Amygdala (tissue), 56 donors: ENCODE measurements at regions not wholly inside any gene's neighbourhood (a gene's known extent, or its start where the extent isn't known, plus 50 kb on each side); places are given as distances from the start of the nearest gene placed in this dataset.
"Not testable (repeated sequence)": the region's sequence is repeated elsewhere in the genome, so short reads cannot be mapped to it uniquely, and the experiment has no call there.

Experiments
- DNase-seq, 56 donors: peaks; one replicate each; lab custom pipeline; 2025; lab: John Stamatoyannopoulos, UW

DNA sequence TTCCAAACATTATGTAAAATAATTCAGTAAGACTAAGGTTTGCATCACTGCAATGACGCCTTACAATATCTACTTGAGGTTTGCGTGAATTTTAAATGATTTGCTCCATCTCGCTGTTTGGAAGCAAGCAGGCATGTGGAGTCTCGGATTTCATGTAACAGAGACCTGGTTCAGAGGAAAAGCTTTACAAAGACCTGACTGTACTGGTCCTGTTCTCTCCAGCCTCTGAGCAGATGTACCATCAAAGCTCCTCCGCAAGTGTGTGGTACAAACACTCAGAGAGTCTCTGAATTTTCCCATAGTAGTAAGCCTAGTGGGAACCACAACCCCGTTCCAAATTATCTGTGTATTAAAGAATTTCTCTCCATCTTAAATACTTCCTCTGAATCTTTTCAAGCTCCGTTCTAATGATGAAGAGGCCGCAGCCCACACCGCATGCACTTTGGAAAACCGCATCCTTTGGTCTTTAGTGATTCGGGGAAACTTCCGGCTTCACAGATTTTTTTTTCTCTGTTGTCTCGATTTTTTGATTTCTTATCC lies 728.1 kb upstream of the SOX11 start:
- DNase-seq, result no peak

DNA sequence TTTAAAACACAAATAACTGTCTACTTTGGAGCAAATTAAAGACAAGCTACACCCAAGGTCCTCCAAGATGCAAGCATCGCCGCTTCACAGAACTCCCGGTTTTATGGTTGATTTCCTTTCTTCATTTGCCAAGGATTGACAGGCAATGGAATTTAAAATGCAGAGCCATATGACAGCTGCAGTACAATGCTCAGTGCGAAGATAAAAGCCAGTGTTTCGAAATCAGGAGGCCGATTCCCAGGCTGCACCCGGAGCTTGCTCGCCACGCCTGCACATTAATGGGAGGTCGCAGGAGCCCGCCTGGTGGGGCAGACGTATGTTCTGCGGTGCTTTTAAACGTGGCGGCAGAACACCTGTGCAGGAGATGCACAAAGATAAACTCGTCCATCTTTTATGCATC lies 727.6 kb upstream of the SOX11 start:
- DNase-seq, result no peak

DNA sequence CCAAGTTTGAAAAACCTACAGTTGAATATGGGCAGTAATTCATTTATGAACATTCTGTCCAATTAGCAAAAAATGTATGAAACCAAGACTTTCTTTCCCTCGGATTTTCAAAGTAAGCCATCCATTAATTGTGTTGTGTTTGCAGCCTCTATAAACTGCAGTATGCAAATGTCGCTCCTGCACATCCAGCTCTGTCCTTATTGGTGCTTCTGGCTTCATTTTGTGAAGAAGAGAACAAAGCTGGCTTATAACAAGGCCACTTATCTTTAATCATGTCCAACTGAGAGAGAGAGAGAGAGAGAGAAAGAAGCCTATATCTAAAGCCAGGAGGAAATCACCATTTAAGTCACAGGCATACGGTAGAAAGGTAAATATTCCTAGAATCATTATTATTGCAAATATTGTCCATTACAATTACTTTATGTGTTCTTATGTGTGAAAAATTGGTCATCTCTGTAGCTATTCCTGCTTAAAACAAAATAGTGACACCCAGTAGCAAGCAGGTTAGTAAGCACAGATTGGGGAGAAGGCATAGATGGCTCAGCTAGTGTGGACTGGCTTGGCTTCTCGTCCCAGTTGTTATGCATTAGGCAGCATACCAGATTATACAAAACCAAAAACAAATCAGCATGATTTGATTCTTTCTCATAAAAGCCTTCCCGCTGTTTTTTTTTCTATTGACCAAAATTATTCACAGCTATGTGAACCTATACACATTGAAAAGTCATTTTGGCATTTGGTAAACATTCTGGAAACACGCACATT lies 726.4 kb upstream of the SOX11 start:
- DNase-seq, result no peak

DNA sequence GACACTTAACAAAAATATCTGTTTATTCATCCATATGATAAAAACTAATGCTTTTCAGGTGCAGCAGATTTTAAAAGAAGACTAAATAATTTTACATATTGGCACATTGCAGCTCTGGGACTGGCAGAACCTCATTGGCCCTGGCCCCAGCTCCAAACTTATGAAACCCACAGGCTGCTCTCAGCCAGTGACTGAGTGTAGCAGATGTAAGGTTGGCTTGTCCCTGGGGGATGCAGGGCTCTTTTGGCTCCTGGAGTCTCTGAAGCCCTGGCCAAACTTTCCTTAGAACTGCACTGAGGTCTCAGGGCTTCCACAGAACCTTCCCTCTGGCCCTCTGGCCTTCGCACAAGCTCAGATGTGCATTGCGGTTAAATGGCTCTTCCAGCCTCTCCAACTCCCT lies 725.0 kb upstream of the SOX11 start:
- DNase-seq, result no peak

DNA sequence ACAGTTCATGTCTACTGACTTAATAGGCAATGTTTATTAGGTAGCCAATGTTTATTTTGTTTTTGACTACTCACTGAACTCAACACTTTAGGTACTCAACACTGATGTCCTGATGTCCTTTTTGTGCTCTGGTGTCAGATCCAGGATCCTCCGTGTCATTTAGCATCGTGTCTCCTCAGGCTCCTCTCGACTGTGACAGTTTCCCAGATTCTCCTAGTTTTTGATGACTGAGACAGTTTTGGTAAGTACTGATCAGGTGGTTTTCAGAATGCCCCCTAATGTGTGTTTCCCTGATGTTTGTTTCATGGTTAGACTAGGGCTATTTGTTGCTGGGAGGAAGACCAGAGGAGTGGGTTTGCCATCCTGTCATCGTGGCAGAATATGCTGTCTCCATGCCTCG lies 719.7 kb upstream of the SOX11 start:
- DNase-seq, result no peak

DNA sequence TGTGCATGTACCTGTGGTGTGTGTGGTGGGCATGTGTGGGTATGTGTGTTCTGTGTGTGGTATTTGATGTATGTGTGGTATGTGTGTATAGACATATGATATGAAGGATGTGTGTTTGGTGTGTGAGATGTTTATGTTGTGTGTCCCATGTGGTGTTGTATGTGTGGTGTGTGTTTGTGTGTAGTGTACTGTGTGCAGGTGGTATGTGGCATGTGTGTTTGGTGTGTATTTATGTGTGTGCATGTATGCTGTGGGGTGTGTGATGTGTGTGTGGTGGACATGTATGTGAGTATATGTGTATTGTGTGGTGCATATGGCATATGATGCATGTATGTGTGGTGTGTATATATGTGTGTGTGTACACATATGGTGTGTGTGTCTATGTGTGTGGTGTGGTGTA lies 718.8 kb upstream of the SOX11 start:
- no peak for DNase-seq

DNA sequence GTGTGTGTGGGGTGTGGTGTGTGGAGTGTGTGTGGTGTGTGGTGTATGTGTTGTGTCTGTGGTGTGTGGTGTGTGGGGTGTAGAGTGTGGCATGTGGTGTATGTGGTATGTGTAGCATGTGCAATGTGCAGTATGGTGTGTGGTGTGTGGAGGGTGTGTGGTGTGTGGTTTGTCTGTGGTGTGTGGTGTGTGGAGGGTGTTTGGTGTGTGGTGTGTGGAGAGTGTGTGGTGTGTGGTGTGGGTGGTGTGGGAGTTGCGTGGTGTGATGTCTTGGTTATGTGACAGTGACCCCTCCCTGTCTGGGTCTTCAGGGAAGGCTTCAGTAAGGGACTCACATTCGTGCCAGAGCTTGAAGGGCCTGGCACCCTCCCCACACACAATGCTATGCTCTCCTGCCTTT lies 718.2 kb upstream of the SOX11 start:
- DNase-seq, result peak in 1 of 56 donors; percentile 4

DNA sequence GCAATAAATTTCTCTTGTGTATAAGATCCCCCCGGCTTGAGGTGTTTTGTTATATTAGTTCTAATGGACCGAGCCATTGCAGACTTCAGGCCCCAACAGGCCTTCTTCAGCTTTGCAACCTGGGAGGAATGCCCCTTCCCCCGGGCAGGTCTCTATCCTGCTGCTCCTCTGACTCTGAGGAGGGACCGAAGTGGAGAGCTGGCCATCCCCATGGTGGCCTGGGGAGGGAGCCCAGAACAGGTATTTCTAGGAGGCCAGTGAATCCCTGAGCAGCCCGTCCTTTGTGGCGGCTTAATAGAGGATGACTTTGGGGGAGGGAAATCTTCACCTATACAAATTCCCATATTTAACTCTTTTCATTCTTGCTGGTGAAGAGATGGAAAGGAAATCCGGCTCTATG lies 715.8 kb upstream of the SOX11 start:
- no peak for DNase-seq

DNA sequence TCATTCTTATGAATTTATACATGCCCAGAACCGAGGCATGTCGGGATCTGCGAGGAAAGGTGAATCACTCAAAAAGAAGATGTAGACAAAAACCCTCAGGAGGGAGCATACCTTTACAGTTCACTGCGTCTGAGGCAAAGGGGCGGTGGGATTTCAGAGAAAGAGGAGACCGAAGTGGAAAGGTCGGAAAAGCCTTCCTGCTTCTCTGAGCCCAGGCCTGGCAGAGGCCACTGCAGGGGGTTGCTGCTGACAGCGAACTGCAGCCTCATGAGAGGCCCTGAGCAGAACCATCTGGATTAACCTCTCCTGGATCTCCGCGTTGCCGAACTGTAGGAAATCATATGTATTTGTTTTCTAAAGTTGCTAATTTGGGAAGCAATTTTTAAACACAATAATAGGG lies 713.1 kb upstream of the SOX11 start:
- no peak for DNase-seq

DNA sequence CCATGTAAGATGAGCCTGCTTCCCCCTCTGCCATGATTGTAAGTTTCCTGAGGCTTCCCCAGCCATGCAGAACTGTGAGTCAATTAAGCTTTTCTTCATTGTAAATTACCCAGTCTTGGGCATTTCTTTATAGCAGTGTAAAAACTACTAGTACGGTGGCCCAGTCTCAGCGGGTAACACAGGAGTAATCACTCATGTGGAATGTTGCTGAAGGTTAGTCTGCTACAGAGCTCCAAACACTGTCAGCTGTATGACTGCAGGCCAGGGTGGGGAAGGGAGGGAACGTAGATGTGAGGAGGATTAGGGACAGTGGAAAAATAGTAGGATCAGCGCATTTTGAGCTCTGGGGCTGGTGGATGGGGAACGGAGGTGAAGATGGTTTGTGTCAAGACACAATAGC lies 711.2 kb upstream of the SOX11 start:
- no peak for DNase-seq

DNA sequence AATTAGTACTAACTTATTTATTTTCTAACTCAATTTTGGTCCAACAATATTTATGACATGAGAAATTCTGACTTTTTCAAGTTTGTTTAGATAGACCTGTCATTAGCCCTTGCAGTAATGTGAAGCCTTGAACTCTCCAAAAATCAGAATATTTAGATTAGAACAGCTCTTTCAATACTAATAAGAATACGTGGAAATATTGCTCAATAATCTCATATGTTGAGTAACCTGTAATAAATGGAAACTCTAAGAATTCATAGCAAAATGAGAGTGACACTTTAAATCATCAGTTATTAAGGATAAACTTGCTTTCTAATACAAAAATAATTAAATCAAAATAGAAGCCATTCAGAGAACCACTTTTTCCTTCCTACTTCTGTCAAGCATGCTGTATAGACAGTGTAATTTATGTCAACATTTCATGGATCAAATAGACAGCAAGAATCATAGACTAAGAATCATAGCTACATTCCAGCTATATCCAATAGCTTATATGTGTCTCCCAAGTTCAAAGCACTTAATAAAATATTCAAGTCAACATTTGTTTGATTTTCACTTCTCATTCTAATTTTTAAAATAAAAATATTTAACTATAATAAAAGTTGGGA lies 710.3 kb upstream of the SOX11 start:
- DNase-seq, result no peak

DNA sequence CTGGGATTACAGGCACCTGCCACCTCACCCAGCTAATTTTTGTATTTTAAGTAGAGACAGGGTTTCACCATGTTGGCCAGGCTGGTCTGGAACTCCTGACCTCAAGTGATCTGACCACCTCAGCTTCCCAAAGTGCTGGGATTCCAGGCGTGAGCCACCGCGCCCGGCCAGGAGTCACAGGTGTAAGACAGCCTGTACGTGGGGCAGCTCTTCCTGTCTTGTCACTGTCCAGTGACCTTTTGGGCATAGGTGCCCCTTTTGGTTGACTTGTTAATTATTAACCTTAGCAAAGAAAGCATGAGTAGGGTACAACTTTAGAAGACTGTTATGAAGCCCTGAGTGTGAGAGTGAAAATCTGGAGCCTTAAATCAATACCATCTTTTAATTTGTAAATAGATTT lies 703.7 kb upstream of the SOX11 start:
- DNase-seq, result not testable (repeated sequence)

DNA sequence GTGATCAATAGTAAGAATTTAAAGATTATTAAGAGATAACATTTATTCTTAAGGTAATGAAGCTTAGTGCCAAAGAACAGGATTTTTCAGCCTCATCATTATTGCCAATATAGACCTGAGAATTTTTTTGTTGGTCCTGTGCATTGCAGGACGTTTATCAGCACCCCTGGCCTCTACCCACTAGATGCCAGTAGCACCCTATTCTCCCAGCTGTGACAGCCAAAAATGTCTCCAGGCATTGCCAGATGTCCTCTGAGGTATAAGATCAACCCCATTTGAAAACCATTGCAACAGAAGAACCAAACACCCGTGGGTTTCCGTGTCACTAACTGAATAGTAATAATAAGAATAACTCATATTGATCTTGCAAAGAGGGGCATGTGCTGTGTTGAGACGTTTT lies 700.0 kb upstream of the SOX11 start:
- DNase-seq, result no peak

DNA sequence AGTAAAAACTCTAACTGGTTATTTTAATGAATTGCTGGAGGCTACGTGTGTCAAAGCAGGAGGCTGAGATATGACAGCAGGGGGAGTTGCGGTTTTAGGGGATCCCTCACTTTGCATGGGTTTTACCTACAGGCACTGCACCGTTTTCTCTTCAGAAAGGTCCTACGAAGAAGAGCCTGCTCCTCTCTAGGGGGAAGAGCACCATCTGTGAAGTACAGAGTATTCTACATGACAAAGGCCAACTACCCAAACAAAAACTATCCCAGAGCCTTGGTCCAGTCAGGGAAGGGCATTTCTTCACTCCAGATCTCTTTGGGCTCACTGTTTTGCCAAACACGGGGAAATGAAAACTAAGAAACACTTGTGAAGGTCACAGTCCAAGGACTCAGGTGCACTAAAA lies 696.7 kb upstream of the SOX11 start:
- DNase-seq, result no peak

DNA sequence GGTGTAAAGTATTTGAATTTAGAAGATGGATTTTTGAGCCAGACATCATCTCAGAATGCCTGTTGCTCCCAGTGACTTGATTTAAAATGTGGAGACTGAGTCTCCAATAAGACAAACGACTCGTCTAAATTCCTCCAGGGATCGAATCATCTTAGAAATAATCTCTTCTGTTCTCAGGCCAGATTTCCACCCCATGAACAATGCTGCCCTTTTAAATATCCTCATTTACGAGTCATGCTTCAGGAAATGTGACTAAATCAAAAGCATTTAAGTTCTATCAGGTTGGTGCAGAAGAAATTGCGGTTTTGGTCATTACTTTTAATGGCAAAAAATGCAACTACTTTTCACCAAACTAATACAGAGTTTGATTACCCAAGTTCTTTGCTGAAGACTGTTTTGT lies 684.6 kb upstream of the SOX11 start:
- DNase-seq, result no peak

DNA sequence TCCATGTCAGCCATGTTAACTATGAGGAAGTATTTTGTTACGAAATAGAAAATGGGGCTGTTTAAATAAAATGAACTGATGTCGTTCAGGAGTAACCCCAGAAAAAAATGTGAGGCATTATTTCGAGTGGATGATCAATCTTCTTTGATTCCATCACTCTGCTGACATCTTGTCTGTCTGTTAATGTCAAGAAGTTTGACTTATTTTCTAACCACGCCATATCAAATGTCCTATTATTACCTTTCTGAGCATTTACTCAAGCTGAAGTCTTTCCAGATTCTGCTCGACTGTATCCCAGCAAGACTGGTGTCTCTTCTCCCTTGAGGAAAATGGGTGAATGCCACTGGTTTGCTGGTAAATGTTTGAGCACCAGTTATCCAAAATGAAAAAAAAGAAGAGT lies 672.9 kb upstream of the SOX11 start:
- DNase-seq, result no peak

DNA sequence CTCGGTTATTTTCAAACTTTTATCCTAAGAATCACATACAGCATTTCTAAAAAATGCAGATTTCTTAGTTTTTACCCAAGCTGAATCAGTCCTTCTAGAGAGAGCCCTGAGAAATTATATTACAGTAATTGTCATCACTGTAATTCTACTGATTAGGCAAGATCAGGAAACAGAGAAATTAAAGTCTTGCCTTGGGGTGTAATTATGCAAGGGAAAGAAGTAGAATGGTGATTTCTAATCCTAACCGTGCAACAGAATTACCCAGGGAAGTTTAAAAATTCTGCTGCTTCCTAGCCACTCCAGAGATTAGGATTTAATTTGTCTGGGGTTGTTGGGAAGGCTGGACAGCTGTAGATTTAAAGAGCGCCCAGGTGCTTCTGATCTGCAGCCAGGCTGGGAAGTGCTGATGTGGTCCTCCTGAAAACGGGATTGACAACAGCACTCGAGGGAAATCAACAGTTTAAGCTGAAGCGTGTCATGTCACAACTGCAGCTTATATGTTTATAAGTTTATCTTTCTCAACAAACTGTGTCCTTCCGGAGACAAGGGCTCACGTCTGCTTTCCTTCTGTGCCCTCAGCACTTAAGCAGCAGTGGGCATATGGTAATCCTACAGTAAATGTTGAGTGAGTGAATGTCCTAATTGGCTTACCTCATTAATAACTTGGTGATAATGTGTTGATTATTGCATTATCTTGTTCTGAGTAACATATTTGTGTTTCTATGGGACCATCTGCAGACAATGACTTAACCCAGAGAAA lies 671.9 kb upstream of the SOX11 start:
- no peak for DNase-seq

DNA sequence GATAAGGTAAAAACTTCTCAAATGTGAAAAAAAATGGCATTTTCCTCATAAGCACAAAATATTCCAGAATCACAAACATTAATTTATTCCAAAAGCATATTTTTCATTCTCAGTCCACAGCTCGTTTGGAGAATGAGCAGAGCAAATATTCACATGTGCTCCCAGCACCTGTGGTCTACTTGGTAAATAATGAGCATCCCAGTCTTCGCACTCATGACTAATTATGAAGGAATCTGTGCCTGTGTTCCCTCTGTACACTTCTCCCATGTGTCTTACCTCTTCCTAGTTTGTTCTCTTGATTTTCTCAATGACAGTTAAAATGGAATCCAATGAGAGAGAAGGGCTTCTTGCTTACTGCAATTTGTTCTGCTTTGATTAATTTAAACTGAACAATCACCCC lies 671.0 kb upstream of the SOX11 start:
- DNase-seq, result no peak

DNA sequence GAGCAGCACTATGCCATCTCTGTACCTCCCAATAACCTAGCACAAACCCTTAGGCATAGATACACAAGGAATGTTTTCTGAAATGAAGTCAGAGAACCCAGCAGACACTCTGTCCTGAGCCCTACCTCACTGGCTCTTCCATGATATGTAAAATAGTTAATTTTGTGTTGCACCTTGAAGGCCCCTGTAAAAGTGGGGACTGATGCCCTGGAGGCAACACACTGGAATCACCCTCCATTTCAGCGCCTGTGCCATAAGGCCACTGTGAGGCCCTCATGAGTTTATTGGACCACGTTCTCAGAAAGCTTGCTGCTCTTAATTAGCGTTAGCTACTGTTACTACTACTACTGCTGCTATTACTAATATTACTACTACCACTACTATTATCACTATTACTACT lies 670.1 kb upstream of the SOX11 start:
- DNase-seq, result no peak

DNA sequence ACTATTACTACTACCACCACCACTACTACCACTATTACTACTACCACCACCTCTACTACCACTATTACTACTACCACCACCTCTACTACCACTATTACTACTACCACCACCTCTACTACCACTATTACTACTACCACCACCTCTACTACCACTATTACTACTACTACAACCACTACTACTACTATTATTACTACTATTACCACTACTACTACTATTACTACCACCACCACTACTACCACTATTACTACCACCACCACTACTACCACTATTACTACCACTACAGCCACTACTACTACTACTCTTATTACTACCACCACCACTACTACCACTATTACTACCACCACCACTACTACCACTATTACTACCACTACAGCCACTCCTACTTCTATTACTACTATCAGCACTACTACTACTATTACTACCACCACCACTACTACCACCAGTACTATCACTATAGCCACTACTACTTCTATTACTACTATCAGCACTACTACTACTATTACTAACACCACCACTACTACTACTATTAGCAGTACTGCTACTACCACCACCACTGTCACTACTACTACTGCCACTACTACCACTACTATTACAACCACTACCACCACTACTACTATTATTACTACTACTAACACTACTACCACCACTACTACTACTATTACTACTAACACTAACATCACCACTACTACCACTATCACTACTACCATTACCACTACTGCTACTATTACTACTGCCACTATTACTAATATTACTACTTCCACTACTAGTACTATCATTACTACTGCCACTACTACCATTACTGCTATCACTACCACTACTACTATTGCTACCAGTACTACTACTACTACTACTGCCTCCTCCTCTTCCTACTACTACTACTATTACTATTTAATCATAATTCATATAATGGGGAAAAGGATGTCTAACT lies 669.2 kb upstream of the SOX11 start:
- DNase-seq, result not testable (repeated sequence)
